B cell (primary cell): ENCODE measurements at regions not wholly inside any gene's neighbourhood (a gene's known extent, or its start where the extent isn't known, plus 50 kb on each side); places are given as distances from the start of the nearest gene placed in this dataset.

Source experiments
- ATAC-seq: fragments of 200-7000 bp; cut with Tn5 transposase; one replicate; pipeline ENCODE4 v1.10.0; 2021; ENCODE audit warnings: low read depth, mild to moderate bottlenecking, moderate number of reproducible peaks, moderate library complexity
- CTCF ChIA-PET: fragments of 350-600 bp; sonication (Branson Sonifier 250); formaldehyde crosslinking; loops from one replicate; lab custom pipeline; 2021; ENCODE audit warnings: antibody characterized with exemption, inconsistent platforms; lab: Charles Lee
- POLR2A ChIA-PET: fragments of 350-600 bp; sonication (Branson Sonifier 250); formaldehyde crosslinking; loops from one replicate; lab custom pipeline; 2021; ENCODE audit warnings: antibody characterized with exemption; lab: Charles Lee
- DNase-seq: peaks from one replicate; pipeline ENCODE4 v3.0.0; 2013
- H2AFZ ChIP-seq: 2 replicates; pipeline ENCODE4 v1.6.1; 2012; ENCODE audit warnings: mild to moderate bottlenecking, low read depth, low read length; ENCODE audit not compliant: insufficient read depth, poor library complexity, severe bottlenecking
- H3K27ac ChIP-seq, 2 donors: 1 replicate in 1 of 2; 2 replicates in 1 of 2; pipeline ENCODE4 v1.5.1; 2012 to 2013; ENCODE audit warnings: low read length in 2 of 2, mild to moderate bottlenecking in 2 of 2, moderate library complexity in 1 of 2
- H3K27me3 ChIP-seq, 4 experiments: fragments of 200-600 bp in 1 of 4; sonication (generic) in 1 of 4; replicated peaks in 1 of 4; 1 replicate in 2 of 4; 2 replicates in 2 of 4; pipeline versions ENCODE4 v1.6.1 to v1.7.0; 2013 to 2016; ENCODE audit warnings: low read length in 3 of 4, mild to moderate bottlenecking in 2 of 4, mixed read lengths in 1 of 4, moderate library complexity in 1 of 4; ENCODE audit not compliant: insufficient read depth in 4 of 4, control insufficient read depth in 3 of 4; ENCODE audit errors: control extremely low read depth in 1 of 4
- H3K36me3 ChIP-seq, 2 experiments: replicated peaks in 1 of 2; 1 replicate in 1 of 2; 2 replicates in 1 of 2; pipeline versions ENCODE4 v1.6.1 to v1.7.1; 2013; ENCODE audit warnings: low read length in 1 of 2; ENCODE audit not compliant: insufficient read depth in 2 of 2, control insufficient read depth in 1 of 2; ENCODE audit errors: control extremely low read depth in 1 of 2, extremely low read depth in 1 of 2
- H3K4me1 ChIP-seq, 2 donors: fragments of 200-600 bp in 1 of 2; sonication (generic) in 1 of 2; 1 replicate in 1 of 2; 2 replicates in 1 of 2; pipeline versions ENCODE4 v1.5.1 to v1.6.1; 2013 to 2017; ENCODE audit warnings: low read length in 2 of 2; ENCODE audit not compliant: control insufficient read depth in 2 of 2, insufficient read depth in 2 of 2
- H3K4me2 ChIP-seq: replicated peaks from 2 replicates; pipeline ENCODE3; 2012; ENCODE audit warnings: mild to moderate bottlenecking, low read depth, low read length; ENCODE audit not compliant: poor library complexity, severe bottlenecking
- H3K4me3 ChIP-seq, 5 experiments: fragments of 200-600 bp in 1 of 5; sonication (generic) in 1 of 5; 1 replicate in 3 of 5; 2 replicates in 2 of 5; pipeline versions ENCODE4 v1.5.1 to v1.7.0; 2011 to 2016; ENCODE audit warnings: low read length in 4 of 5, mild to moderate bottlenecking in 4 of 5, low read depth in 2 of 5, control low read depth in 1 of 5, moderate library complexity in 1 of 5; ENCODE audit not compliant: insufficient read depth in 1 of 5; ENCODE audit errors: control extremely low read depth in 1 of 5, extremely low read depth in 1 of 5
- H3K79me2 ChIP-seq: fragments of 200-600 bp; sonication (generic); one replicate; pipeline ENCODE4 v1.6.0; 2016; ENCODE audit warnings: low read length; ENCODE audit not compliant: control insufficient read depth, insufficient read depth
- H3K9ac ChIP-seq: fragments of 200-600 bp; sonication (generic); 2 replicates; pipeline ENCODE4 v1.6.1; 2017; ENCODE audit warnings: mild to moderate bottlenecking, low read length, moderate library complexity
- H3K9me3 ChIP-seq, 3 donors: one replicate each; pipeline versions ENCODE4 v1.6.1 to v1.7.1; 2013; ENCODE audit warnings: low read length in 2 of 3; ENCODE audit not compliant: control insufficient read depth in 2 of 3, insufficient read depth in 1 of 3; ENCODE audit errors: control extremely low read depth in 1 of 3
- H4K20me1 ChIP-seq: 2 replicates; pipeline ENCODE4 v1.6.0; 2012; ENCODE audit warnings: mild to moderate bottlenecking, low read length; ENCODE audit not compliant: insufficient read depth, control insufficient read depth, poor library complexity, severe bottlenecking
- H3K27ac Mint-ChIP-seq: one replicate; pipeline ENCODE4 v1.8.0; 2021; ENCODE audit warnings: mixed read lengths
- H3K27me3 Mint-ChIP-seq: one replicate; pipeline ENCODE4 v1.8.0; 2021; ENCODE audit warnings: mixed read lengths
- H3K4me1 Mint-ChIP-seq: one replicate; pipeline ENCODE4 v1.8.0; 2021; ENCODE audit warnings: mixed read lengths
- H3K4me3 Mint-ChIP-seq: one replicate; pipeline ENCODE4 v1.8.0; 2021; ENCODE audit warnings: mixed read lengths
- H3K9me3 Mint-ChIP-seq: one replicate; pipeline ENCODE4 v1.8.0; 2022; ENCODE audit warnings: mixed read lengths; ENCODE audit not compliant: insufficient read depth
- EZH2 ChIP-seq: IDR thresholded peaks from 2 replicates; pipeline ENCODE4 v1.6.1; 2012; ENCODE audit warnings: borderline replicate concordance, low read depth, mild to moderate bottlenecking, moderate library complexity, low read length; ENCODE audit not compliant: insufficient read depth, poor library complexity, severe bottlenecking
- WGBS: methylation state at CpG from one replicate; pipeline ENCODE4 v1.1.5; 2013; ENCODE audit warnings: missing lambda C conversion rate; ENCODE audit not compliant: insufficient coverage; 5-methylcytosine and 5-hydroxymethylcytosine counted together
- intact Hi-C: fragments of 100-400 bp; cut with micrococcal nuclease; formaldehyde crosslinking; loops from one replicate; pipeline ENCODE4 v1.10.0; 2022
- TF ChIP-seq, protein P1 (sequence below): fragments of 200-600 bp; IDR thresholded peaks from one replicate; pipeline ENCODE4 v1.8.0; 2022; ENCODE audit warnings: antibody characterized with exemption, mild to moderate bottlenecking

DNA sequence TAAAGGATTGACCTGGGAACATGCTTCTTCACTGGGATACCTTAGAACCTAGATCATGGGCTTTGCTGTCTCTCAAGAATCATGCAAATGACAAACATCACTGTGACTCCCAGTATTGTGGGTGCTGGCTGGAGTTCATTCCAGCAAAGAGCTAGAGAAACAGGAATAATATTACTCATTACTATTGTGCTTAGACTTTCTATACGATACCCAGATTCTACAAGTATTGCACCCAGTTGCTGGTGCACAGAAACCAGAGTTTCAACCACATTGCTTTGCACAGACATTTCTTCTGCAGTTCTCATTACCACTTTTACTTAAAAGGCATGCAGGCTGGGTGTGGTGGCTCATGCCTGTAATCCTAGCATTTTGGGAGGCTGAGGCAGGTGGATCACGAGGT lies 220.4 kb upstream of the ZNF217 start:
- Histone ChIP-seq H3K27ac (no peak overlapping the region), H3K27me3 (no peaks in the 10 kb centered on the region), H3K79me2 (no peaks in the 10 kb centered on the region), H3K9ac (no peak overlapping the region), H3K4me1 (no peaks in the 10 kb centered on the region), H3K9me3 (peaks cover 0 to 1% (median 0%) of the 10 kb centered on the region in 3 donors), H2AFZ (no peak overlapping the region), H3K36me3 (no peaks in the 10 kb centered on the region), H3K4me3 (no peak overlapping the region), H3K4me2 (no peak overlapping the region), H4K20me1 (no peaks in the 10 kb centered on the region)
- TF ChIP-seq, protein P1, sequence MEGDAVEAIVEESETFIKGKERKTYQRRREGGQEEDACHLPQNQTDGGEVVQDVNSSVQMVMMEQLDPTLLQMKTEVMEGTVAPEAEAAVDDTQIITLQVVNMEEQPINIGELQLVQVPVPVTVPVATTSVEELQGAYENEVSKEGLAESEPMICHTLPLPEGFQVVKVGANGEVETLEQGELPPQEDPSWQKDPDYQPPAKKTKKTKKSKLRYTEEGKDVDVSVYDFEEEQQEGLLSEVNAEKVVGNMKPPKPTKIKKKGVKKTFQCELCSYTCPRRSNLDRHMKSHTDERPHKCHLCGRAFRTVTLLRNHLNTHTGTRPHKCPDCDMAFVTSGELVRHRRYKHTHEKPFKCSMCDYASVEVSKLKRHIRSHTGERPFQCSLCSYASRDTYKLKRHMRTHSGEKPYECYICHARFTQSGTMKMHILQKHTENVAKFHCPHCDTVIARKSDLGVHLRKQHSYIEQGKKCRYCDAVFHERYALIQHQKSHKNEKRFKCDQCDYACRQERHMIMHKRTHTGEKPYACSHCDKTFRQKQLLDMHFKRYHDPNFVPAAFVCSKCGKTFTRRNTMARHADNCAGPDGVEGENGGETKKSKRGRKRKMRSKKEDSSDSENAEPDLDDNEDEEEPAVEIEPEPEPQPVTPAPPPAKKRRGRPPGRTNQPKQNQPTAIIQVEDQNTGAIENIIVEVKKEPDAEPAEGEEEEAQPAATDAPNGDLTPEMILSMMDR = no peak
- TF ChIP-seq EZH2 = no peak
- CTCF ChIA-PET = no interaction called here
- H3K27ac Mint-ChIP-seq = no peak overlapping the region
- peaks cover 4% of the 10 kb centered on the region for H3K4me1 Mint-ChIP-seq
- intact Hi-C loops = no loop called here
- ATAC-seq (no peak), DNase-seq (no peak)
- no peaks in the 10 kb centered on the region for H3K9me3 Mint-ChIP-seq
- WGBS = 71% methylated on average over 1 of the region's 2 CpGs
- H3K27me3 Mint-ChIP-seq = no peaks in the 10 kb centered on the region
- POLR2A ChIA-PET = no interaction called here
- H3K4me3 Mint-ChIP-seq = no peak overlapping the region

GRCh38 chr20:53813636-53814035 lies 220.0 kb upstream of the ZNF217 start:
- H4K20me1 ChIP-seq = no peaks in the 10 kb centered on the region
- H3K27me3 Mint-ChIP-seq = no peaks in the 10 kb centered on the region
- no peaks in the 10 kb centered on the region for H3K4me1 ChIP-seq
- no peak overlapping the region for H3K4me2 ChIP-seq
- ATAC-seq (no peak), DNase-seq (no peak)
- no peaks in the 10 kb centered on the region for H3K27me3 ChIP-seq
- POLR2A ChIA-PET = no interaction called here
- H3K9ac ChIP-seq = no peak overlapping the region
- no peaks in the 10 kb centered on the region for H3K36me3 ChIP-seq
- no peaks in the 10 kb centered on the region for H3K9me3 Mint-ChIP-seq
- no peak for TF ChIP-seq EZH2
- TF ChIP-seq, protein P1 = no peak
- H3K27ac ChIP-seq = no peak overlapping the region
- H3K4me3 ChIP-seq = no peak overlapping the region
- no peak overlapping the region for H2AFZ ChIP-seq
- CTCF ChIA-PET = no interaction called here
- H3K9me3 ChIP-seq = no peaks in the 10 kb centered on the region
- 100% methylated on average over 2 of the region's 5 CpGs for WGBS
- H3K4me1 Mint-ChIP-seq = peaks cover 4% of the 10 kb centered on the region
- no peak overlapping the region for H3K27ac Mint-ChIP-seq
- intact Hi-C loops = no loop called here
- no peaks in the 10 kb centered on the region for H3K79me2 ChIP-seq
- no peak overlapping the region for H3K4me3 Mint-ChIP-seq
